SJSA1 (cell line): ENCODE measurements at regions not wholly inside any gene's neighbourhood (a gene's known extent, or its start where the extent isn't known, plus 50 kb on each side); places are given as distances from the start of the nearest gene placed in this dataset.
"Not testable (repeated sequence)": the region's sequence is repeated elsewhere in the genome, so short reads cannot be mapped to it uniquely, and the experiment has no call there.

Source experiments
- DNase-seq, 2 experiments: peaks; one replicate each; pipeline ENCODE4 v3.0.0-alpha.2; 2015 to 2020; ENCODE audit warnings: low spot score in 2 of 2, low read depth in 1 of 2
- H3K27ac ChIP-seq: fragments of 250-450 bp; sonication (Bioruptor Pico); 2 replicates; pipeline ENCODE4 v1.5.1; 2020; ENCODE audit warnings: mild to moderate bottlenecking, moderate library complexity
- H3K27me3 ChIP-seq: fragments of 250-450 bp; sonication (Bioruptor Pico); replicated peaks from 2 replicates; pipeline ENCODE4 v1.5.1; 2020; ENCODE audit warnings: mild to moderate bottlenecking, moderate library complexity
- H3K36me3 ChIP-seq: fragments of 250-450 bp; sonication (Bioruptor Pico); 2 replicates; pipeline ENCODE4 v1.5.1; 2020; ENCODE audit warnings: mild to moderate bottlenecking
- H3K4me1 ChIP-seq: fragments of 250-450 bp; sonication (Bioruptor Pico); replicated peaks from 2 replicates; pipeline ENCODE4 v1.6.1; 2021; ENCODE audit warnings: mild to moderate bottlenecking
- H3K4me3 ChIP-seq: fragments of 250-450 bp; sonication (Bioruptor Pico); 2 replicates; pipeline ENCODE4 v1.5.1; 2020; ENCODE audit warnings: mild to moderate bottlenecking
- H3K9me3 ChIP-seq: fragments of 250-450 bp; sonication (Bioruptor Pico); replicated peaks from 2 replicates; pipeline ENCODE4 v1.5.1; 2020; ENCODE audit warnings: mild to moderate bottlenecking

DNA sequence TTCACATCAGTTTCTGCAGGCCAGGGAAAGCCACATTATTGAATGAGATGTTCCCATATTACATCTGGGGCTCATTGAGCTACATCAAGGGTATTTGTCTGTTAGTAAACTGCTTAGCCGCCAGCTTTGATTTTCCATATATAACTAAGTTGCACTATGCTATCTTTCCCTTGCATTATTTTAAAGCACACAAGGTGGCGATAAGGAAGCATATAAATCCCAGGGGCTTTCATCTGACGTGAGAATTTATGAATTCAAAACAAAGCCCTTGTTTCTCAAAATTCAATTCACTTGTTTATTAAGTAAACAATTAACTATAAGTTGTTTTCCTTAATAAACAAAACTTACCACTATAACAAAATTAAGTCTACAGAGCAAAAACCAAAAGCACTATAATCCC lies 334.1 kb upstream of the TPK1 start:
- Histone ChIP-seq H3K36me3 (no peaks in the 10 kb centered on the region), H3K4me1 (no peaks in the 10 kb centered on the region), H3K4me3 (no peak overlapping the region), H3K27ac (no peak overlapping the region), H3K9me3 (peaks cover 5% of the 10 kb centered on the region; the same call in 1 of the 2 replicates), H3K27me3 (no peaks in the 10 kb centered on the region)
- no peak for DNase-seq

DNA sequence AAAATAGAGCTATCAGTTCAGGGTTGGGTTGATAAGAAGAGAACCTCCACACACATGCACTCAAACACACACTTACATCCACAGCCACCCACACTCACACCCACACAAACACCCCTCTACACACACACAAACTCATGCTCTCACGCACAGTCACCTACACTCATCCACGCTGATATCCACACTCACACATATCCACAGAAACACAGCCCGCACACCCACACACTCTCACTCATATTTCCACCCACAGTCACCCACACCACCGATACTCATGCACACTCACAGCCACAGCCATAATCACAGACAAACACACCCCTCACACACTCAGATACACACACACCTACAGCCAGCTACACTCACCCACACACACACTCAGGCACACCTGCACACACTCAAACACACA lies 333.0 kb upstream of the TPK1 start:
- Histone ChIP-seq H3K27me3 (no peaks in the 10 kb centered on the region), H3K9me3 (peaks cover 5% of the 10 kb centered on the region; the same call in 1 of the 2 replicates)

DNA sequence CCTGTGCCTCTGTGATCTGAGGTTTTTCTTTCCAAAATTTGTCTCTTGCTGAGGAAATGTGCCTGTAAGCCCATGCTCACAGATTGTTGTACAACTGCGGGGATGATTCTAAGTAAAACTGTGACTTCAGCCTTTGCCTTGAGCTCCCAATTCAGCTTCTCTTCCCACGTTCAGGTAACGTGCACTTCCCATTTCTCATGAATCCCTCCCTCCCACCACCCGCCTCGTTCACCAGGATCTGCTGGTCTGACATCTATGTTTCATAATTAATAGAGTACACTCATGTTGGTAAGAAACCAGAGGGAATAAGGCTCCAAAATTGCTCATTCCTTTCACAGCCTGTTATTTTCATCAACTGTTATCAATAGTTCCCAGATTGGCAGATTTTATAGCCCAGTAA lies 332.6 kb upstream of the TPK1 start:
- Histone ChIP-seq H3K4me1 (no peaks in the 10 kb centered on the region), H3K36me3 (no peaks in the 10 kb centered on the region), H3K27me3 (no peaks in the 10 kb centered on the region), H3K9me3 (peaks cover 5% of the 10 kb centered on the region), H3K4me3 (no peak overlapping the region), H3K27ac (no peak overlapping the region)
- DNase-seq: no peak

More for the DNA sequence above, 333.0 kb upstream of the TPK1 start:
- no peak overlapping the region for H3K27ac ChIP-seq
- no peaks in the 10 kb centered on the region for H3K4me1 ChIP-seq
- H3K36me3 ChIP-seq: no peaks in the 10 kb centered on the region
- no peak overlapping the region for H3K4me3 ChIP-seq
- DNase-seq: no peak

DNA sequence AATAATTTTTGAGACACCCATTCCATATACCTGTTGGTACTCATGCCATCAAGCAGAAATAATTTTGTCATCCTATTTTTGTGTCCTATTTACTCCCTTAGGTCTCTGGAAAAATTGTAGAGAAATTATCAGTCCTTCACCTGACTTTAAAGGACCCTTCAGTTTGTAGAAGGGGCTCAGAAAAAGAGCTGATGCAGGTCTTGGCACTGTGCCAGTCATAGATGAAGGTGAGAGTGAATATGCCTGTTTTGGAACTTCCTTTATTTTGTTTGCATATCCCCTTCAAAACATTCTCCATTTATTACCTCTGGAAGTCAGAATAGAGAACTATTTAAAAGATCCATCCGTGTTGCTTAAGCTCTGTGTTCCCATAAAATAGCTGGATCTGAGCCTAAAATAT lies 321.0 kb upstream of the TPK1 start:
- H3K4me1 ChIP-seq: no peaks in the 10 kb centered on the region
- DNase-seq: no peak
- no peaks in the 10 kb centered on the region for H3K27me3 ChIP-seq
- no peaks in the 10 kb centered on the region for H3K36me3 ChIP-seq
- H3K4me3 ChIP-seq: no peak overlapping the region
- no peak overlapping the region for H3K27ac ChIP-seq
- 0 out of 2 replicates have a peak, but pooled peaks cover 4% of the 10 kb centered on the region for H3K9me3 ChIP-seq

DNA sequence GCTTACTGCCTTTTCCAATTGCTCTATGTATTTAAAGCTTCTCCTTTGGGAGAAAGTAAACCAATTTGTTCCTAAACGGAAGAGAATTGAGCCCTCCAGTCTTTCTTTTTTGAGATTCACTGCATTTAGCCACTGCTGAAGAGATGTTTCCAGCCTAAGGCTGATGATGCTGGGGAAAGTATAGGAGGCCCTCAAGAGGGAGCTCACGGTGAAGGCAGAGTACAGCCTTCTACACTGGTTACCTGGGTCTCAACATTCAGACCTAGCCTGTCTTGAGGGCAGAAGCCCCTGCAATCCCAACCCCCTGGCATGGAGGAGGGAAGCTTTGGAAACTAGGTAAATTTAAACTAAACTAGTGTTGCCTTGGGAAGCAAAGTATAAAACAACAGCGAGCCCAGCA lies 316.7 kb upstream of the TPK1 start:
- Histone ChIP-seq H3K27ac (no peak overlapping the region), H3K9me3 (0 out of 2 replicates have a peak, but pooled peaks cover 6% of the 10 kb centered on the region), H3K4me3 (no peak overlapping the region), H3K27me3 (no peaks in the 10 kb centered on the region), H3K4me1 (no peaks in the 10 kb centered on the region), H3K36me3 (no peaks in the 10 kb centered on the region)
- DNase-seq: no peak

DNA sequence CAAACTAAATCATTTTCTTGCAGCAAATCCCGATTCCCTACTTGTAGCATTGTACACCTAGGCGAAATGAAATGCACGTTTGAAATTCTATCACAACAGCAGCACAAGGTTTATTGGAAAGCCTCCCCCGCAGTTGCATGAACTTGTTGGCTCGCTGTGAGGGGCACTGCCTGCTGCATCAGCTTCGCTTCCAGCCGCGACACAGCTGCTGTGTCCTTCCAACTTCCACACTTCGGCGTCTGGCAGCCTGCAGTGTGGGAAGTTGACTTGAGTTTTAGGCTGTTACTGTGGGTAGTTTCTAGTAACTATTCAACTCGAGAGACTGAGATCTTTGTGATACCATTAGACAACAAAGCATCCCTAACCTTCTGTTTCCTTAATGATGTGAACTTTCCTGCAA lies 315.8 kb upstream of the TPK1 start:
- Histone ChIP-seq H3K27ac (no peak overlapping the region), H3K9me3 (0 out of 2 replicates have a peak, but pooled peaks cover 6% of the 10 kb centered on the region), H3K4me3 (no peak overlapping the region), H3K27me3 (no peaks in the 10 kb centered on the region), H3K4me1 (no peaks in the 10 kb centered on the region), H3K36me3 (no peaks in the 10 kb centered on the region)
- no peak for DNase-seq

DNA sequence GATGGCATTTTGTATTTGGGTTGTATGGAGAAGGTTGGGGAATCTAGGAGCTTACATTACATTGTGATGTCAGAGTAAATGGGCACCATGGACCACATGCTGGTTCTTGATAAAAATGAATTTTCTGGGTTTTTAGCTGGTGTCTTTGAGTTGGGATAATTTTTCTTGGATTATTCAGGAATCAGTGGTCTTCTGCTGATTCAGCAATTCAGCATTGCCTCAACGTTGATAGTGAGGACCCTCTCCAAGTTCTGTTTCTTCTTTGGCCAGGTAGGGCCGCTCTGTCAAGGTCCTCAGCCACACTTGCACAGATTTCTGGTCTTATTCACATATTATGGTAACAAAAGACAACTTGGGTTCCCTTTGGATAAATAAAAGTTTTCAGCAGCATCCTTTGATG lies 312.0 kb upstream of the TPK1 start:
- Histone ChIP-seq H3K36me3 (no peaks in the 10 kb centered on the region), H3K27ac (no peak overlapping the region), H3K27me3 (no peaks in the 10 kb centered on the region), H3K4me3 (no peak overlapping the region), H3K4me1 (no peaks in the 10 kb centered on the region), H3K9me3 (0 out of 2 replicates have a peak, but pooled peaks cover 6% of the 10 kb centered on the region)
- DNase-seq: no peak

DNA sequence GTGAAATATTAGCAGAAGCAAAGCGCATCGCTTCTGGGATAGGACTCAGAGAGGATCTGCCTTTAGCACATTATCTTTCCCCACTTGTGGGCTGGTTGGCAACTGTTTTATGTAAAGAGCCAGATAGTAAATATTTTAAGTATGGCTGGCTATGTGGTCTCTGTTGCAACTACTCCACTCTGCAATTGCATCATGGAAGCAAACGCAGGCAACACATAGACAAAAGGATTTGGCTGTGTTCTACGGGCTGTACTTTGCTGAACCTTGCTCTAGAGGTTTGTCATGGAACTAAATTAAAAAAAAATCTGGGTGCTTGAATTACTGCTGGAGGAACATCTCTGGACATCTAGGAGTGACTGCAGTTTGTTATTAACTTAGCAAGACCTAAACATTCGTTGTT lies 307.8 kb upstream of the TPK1 start:
- H3K27ac ChIP-seq: no peak overlapping the region
- no peaks in the 10 kb centered on the region for H3K4me1 ChIP-seq
- H3K4me3 ChIP-seq: no peak overlapping the region
- no peaks in the 10 kb centered on the region for H3K27me3 ChIP-seq
- H3K36me3 ChIP-seq: no peaks in the 10 kb centered on the region
- no peak for DNase-seq
- 0 out of 2 replicates have a peak, but pooled peaks cover 4% of the 10 kb centered on the region for H3K9me3 ChIP-seq

DNA sequence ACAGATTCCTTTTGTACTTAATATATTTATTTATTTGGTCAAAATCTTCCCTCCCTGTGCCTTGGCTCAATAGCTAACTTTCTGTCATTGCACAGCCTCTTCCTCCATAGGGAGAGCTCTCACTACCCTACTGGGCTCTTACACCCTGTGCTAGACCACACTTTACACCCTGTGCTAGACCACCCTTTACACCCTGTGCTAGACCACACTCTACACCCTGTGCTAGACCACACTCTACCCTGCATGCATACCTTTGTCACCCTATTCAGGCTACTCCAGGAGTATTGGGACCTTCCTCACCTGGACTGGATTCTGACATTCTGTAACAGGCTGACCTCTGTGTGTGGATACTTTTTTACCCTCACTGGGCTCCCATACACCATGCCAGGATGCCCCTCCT lies 298.5 kb upstream of the TPK1 start:
- Histone ChIP-seq H3K9me3 (0 out of 2 replicates have a peak, but pooled peaks cover under 1% of the 10 kb centered on the region), H3K4me1 (no peaks in the 10 kb centered on the region), H3K36me3 (no peaks in the 10 kb centered on the region), H3K4me3 (no peak overlapping the region), H3K27ac (no peak overlapping the region), H3K27me3 (no peaks in the 10 kb centered on the region)
- no peak for DNase-seq

DNA sequence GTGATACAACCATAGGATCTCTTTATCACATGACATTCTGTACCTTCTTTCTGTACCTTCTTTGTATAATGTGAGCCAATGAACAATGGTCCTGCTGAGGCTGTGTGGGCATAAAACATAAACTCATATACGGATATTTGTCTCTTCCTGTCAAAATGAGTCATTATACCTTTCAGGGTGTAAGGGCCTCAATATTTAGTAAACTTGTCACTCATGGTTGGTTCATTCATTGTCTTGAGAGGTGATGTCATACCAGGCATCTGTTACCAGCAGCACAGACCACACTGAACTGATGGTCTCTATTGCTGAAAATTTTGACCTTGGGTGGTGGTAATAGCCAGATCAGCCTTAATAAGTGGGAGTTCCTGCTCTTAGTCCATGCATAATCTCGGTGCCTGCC lies 287.6 kb upstream of the TPK1 start:
- Histone ChIP-seq H3K36me3 (no peaks in the 10 kb centered on the region), H3K9me3 (peaks cover 6% of the 10 kb centered on the region; the same call in 1 of the 2 replicates), H3K4me1 (no peaks in the 10 kb centered on the region), H3K4me3 (no peak overlapping the region), H3K27me3 (no peaks in the 10 kb centered on the region), H3K27ac (no peak overlapping the region)
- no peak for DNase-seq

DNA sequence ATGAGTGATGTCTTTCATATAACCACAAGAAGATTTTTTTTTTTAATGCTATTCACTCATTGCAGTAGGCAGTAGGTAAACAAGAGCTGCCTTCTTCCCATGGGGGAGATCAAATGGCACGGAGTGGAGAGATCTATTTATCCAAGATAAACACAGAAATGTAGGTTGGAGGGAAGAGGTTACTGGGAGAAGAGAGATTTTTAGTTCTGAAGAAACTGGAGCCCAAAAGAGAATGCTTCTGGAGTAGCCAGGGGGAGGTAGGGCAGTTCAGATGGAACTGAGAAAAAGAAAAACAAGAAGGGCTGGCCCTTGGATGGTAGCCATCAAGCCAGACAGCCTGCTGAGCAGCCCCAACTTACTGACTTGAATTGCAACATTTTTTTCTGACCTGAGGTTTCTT lies 270.1 kb upstream of the TPK1 start:
- 0 out of 2 replicates have a peak, but pooled peaks cover 2% of the 10 kb centered on the region for H3K9me3 ChIP-seq
- H3K36me3 ChIP-seq: no peaks in the 10 kb centered on the region
- no peak for DNase-seq

DNA sequence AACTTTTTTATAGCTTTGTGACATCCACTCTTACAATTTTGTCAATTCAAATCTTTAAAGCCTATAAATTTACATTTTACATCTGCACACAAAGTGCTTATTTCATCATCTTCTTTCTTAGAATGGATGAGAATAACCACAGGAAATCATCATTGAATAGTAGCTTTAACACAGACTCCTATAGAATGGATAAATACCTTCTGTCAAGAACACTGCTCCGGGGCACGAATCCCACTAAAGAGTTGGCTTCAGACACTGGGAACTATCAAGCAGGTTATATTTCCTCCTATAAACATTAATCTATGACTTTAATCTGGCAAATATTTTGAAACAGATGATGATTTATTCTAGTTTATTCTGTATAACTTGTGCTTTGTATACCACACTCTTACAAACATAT lies 269.7 kb upstream of the TPK1 start:
- Histone ChIP-seq H3K9me3 (0 out of 2 replicates have a peak, but pooled peaks cover 2% of the 10 kb centered on the region), H3K27ac (no peak overlapping the region), H3K36me3 (no peaks in the 10 kb centered on the region), H3K27me3 (no peaks in the 10 kb centered on the region), H3K4me1 (no peaks in the 10 kb centered on the region), H3K4me3 (no peak overlapping the region)
- DNase-seq: no peak

More for the DNA sequence above, 270.1 kb upstream of the TPK1 start:
- no peak overlapping the region for H3K4me3 ChIP-seq
- H3K27ac ChIP-seq: no peak overlapping the region
- H3K27me3 ChIP-seq: no peaks in the 10 kb centered on the region
- H3K4me1 ChIP-seq: no peaks in the 10 kb centered on the region

DNA sequence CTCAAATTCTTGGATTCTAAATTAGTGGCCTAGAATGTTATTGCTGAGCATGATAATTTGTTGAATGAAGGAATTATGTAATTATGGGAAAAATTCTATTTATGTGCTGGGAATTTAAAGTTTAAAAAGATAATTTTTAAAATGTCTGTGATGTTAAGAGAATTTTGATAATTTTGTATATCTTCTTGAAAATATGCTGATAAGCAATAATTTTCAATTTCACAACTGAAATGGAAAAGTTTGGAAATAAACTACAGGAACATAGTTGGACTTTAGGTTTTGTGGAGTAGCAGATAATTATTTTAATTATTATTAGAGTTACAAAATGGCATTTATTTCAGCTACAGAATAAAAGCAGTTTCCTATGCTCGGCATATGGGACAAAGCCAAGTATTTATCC lies 268.5 kb upstream of the TPK1 start:
- no peaks in the 10 kb centered on the region for H3K36me3 ChIP-seq
- H3K4me3 ChIP-seq: no peak overlapping the region
- no peak for DNase-seq
- H3K4me1 ChIP-seq: no peaks in the 10 kb centered on the region
- no peak overlapping the region for H3K27ac ChIP-seq
- H3K27me3 ChIP-seq: no peaks in the 10 kb centered on the region
- 0 out of 2 replicates have a peak, but pooled peaks cover 2% of the 10 kb centered on the region for H3K9me3 ChIP-seq

DNA sequence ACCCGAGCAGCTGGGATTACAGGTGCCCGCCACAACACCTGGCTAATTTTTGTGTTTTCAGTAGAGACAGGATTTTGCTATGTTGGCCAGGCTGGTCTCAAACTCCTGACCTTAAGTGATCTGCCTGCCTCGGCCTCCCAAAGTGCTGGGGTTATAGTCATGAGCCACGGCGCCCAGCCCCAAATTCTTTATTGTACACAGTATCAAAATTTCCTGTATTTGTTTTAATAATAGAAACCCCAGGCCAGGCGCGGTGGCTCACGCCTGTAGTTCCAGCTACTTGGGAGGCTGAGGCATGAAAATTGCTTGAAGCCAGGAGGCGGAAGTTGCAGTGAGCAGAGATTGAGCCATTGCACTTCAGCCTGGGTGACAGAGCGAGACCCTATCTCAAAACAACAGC lies 266.3 kb upstream of the TPK1 start:
- not testable (repeated sequence) for H3K36me3 ChIP-seq, DNase-seq, H3K9me3 ChIP-seq, H3K4me3 ChIP-seq, H3K27me3 ChIP-seq, H3K4me1 ChIP-seq, H3K27ac ChIP-seq

DNA sequence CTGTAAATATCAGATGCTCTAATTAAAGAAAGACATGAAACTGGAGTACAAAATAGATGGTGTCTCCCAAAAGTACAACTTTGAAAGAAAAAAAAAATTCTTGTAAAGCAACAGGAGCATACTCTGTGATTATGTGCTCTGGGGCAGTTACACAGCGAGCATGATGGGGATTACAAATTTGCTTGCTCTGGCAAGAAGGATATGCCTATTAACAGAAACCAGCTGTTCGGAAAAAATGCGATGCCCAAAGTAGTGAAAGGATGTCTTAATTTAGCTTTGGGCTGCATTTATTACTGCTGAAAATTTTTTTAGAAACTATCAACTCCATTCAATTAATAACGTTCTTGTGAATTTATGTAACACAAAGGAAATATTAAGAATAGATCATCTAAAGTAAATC lies 256.9 kb upstream of the TPK1 start:
- no peak overlapping the region for H3K4me3 ChIP-seq
- no peak for DNase-seq
- H3K36me3 ChIP-seq: no peaks in the 10 kb centered on the region
- no peak overlapping the region for H3K27ac ChIP-seq
- no peaks in the 10 kb centered on the region; the same call in 1 of the 2 replicates for H3K9me3 ChIP-seq
- H3K27me3 ChIP-seq: no peaks in the 10 kb centered on the region
- H3K4me1 ChIP-seq: no peaks in the 10 kb centered on the region
